ENCODE measurements at regions not wholly inside any gene's neighbourhood (a gene's known extent, or its start where the extent isn't known, plus 50 kb on each side); places are given as distances from the start of the nearest gene placed in this dataset.

- TF ChIP-seq POLR2A (IDR thresholded peaks at IDR 0.05) = no peak
- no peak for TF ChIP-seq CTCF (IDR thresholded peaks at IDR 0.05)
Measured at GRCh38 chr12:24021164-24021502, 71.7 kb upstream of the SOX5 start.

Measured in stomach (tissue), 4 donors.